GM18507 (cell line): ENCODE measurements at regions not wholly inside any gene's neighbourhood (a gene's known extent, or its start where the extent isn't known, plus 50 kb on each side); places are given as distances from the start of the nearest gene placed in this dataset.

Experiments used
- DNase-seq: peaks from one replicate; pipeline ENCODE4 v3.0.0; 2011; ENCODE audit warnings: low read depth; ENCODE audit not compliant: insufficient read length; ENCODE audit errors: extremely low spot score
- FAIRE-seq: peaks from 2 replicates; lab custom pipeline; 2011; peaks lifted over from hg19 to GRCh38; lab: Jason Lieb, UNC

DNA sequence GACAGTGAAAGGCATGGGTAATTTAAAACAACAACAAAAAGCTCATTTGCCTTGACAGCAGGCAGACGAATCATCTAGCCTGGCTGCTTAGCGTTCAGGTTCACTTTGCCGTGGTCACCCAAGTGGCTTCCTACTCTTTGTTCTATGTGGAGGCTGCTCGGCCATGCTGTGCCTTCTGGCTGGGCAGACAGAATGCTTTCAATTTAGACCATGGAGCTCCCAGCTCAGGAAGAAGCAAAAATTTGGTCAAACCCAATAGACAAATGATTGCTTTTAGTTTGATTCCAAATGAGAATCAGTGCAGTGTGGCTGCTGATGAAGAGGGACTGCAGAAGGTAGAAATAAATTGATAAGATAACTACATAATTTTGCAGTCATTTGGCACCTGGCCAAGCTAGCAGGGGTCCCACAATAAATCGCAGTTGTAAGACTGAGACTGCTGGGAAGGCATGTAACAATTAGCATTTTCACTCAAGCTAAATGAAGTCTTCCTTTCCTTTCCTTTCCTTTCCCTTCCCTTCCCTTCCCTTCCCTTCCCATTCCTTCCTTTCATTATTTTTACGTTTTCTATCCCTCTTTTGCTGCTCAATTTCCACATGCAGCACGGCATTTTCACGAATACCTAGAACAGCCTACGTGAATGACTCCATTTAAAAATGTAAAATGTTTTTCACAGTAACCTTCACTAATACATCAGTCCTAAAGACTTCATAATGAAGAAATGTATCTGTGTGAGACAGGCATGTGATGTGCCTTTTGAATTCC is 360.4 kb upstream of the TGFBR2 start:
- DNase-seq, result no peak
- no peak for FAIRE-seq

DNA sequence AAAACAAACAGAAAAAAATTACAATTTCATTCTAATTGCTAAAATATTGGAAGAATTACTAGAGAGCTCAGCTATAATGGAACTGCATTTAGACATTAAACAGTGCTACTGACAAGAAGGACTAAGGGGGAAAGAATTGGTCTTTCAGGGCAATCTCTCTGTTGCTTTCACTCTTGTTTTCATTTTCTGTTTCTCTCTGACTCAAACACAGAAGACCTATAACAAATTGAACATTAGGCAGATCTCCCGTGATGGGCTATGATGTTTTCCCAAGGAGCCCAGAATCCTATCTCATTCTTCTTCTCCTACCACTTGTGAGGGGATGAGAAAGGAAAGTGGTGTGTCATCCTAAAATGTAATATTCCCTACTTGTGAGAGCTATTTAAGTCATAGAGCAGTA is 358.0 kb upstream of the TGFBR2 start:
- FAIRE-seq, result peak; percentile 29
- no peak for DNase-seq

DNA sequence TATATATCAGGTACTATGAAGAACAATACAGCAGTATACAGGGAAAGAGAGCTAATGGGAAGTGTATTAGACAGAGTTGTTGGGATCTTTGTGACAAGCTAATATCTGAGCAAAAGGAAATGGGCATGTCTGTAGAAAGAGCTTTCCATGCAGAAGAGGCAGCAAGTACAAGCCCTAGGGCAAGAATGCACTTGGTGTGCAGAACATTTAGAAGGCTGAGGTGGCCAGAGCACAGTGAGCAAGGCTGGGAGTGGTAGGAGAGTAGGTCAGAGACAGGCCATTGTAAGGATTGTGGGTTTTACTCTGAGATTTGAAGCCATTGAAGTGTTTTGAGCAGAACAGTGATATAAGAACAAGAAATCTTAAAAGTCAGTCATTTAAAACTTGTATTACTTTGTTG is 353.9 kb upstream of the TGFBR2 start:
- DNase-seq (no peak), FAIRE-seq (no peak)

DNA sequence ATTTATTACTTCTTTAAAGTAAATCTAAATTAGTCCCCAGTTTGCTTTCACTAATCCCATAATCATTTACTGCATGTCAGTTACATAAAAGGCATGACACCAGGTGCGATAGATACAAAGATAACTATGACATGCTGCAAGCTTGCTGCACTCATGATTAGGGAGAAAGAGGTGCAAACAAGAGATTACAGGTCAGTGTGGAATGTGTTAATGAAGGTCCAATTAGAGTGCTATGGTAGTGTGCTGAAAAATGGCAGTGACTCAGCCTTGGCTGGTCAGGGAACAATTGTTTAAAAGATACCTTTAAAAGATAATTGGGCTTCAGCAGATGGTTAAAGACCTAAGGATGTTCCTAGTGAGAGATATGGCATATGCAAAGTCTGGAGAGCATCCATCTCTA is 352.6 kb upstream of the TGFBR2 start:
- DNase-seq (no peak), FAIRE-seq (no peak)

DNA sequence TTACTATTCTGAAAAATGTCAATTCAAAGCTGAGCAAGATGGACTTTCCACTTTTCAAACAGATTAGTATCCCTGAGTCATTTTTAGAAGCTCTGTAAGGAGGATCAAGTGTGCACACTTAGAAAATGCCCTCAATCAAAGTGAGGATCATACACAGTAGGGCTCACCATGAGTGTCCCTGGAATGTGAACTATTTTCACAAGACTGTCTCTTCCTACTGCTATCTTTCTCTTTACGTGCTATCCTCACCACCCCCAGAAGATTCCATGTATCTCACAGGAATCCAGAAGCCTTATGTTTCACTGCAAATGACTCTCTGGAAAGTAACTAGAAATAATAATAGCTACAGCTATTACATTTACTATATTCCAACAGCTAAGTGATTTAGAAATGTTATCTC is 349.9 kb upstream of the TGFBR2 start:
- FAIRE-seq (no peak), DNase-seq (no peak)

DNA sequence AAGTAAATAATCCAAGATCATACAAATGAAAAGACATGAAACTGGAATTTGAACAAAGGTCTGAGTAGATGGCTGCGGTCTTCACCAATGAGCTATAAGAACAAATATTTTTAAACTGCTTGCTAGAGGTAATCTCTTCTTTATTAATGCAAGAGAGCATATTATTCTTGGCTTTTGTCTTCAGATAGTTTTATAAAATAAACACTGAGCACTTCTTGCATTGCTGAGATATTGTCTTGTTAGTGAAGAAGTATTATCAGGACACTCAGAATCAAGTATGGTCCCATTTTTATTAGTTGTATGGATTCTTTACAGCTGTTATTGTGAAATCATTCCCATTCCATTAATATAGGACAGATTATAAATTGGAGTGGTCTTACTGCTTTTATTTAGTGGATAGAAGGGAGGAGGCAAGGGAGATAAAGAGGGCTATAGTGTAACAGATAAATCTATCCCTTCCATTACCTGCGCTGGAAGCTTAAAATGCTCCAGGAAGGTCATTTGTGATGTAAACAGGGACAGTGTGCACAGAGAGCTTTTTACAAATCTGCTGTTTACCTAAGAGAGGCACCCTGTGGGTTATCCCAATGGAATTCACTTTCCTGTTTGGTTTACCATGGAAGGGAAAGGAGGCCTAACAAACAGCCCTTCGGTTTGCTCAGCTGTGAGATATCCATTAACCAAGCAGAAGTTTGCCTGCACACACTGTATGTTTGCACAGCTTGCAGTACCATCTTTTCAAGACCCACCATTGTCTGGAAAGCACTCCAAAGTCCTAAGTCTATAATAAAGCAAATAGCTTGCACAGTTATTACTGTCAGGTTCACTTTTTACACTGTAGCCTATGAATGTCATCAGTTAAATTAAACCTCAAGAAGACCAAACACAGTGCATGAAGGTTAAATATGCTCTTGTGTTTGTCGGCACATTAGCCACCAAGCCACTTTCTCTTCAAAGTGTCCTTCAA is 347.7 kb upstream of the TGFBR2 start:
- DNase-seq, result no peak

DNA sequence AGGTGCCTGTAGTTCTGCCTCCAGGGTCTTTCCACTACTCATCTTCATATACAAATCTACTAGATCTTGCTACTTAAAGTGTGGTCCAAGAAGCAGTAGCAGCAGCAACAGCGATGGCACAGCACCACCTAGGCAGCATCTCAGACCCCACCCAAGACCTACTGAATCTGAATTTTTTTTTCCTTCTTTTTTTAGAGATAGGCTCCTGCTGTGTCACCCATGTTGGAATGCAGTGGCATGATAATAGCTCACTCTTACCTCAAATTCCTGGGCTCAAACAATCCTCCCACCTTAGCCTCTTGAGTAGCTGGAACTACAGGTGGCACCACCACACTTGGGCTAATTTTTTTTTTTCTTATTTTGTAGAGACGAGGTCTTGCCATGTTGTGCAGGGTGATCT is 346.7 kb upstream of the TGFBR2 start:
- no peak for DNase-seq
- no peak for FAIRE-seq

More for the DNA sequence above, 347.7 kb upstream of the TGFBR2 start:
- FAIRE-seq, result no peak

DNA sequence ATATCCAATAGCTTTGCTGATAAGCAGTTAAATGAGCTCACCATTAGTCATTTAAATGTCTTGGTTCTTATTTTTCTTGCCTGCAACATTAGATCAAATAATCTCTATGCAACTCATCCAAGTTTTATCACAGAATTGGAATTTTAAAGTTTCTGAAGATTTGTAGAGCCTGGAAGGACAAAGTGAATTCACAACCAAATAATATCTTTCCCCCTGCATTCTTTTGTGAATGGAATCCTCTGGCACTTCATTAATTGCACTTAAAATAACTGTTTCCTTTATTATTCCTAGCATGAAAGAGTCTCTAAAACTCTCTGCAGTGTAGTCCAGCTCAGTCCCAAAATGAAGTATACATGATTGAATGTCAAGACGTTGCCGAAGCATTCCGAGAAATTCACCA is 345.6 kb upstream of the TGFBR2 start:
- DNase-seq (no peak), FAIRE-seq (no peak)

DNA sequence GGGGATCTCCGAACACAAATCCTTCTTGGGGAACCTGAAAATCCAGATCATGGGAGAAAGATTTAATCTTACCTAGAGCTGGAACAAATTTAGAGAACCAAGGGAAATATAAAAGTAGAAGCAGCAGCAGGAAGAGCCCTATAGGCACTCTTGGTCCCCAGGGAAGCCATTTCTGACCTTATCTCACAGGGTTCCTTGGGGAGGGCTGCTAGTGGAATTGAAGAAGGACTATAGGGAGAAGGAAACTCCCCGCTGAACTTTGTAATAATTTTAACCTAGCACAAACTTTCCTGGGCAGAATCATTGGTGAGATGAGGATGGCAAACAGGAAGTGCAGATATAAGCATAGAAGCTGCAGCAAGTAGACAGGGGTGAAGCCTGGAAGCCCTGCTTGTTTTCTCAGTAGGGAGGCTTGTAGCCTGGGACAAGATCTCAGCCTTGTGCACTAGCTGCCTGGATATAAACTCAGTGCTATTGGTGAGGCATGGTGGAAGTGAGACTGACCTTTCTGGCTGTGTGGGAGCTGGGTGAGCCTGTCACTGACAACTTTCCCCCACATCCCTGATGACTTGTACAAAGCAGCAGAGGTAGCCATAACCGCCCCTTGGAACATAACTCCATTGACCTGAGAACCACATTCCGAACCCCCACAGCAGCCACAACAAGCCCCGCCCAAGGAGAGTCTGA is 343.0 kb upstream of the TGFBR2 start:
- FAIRE-seq (no peak), DNase-seq (no peak)

DNA sequence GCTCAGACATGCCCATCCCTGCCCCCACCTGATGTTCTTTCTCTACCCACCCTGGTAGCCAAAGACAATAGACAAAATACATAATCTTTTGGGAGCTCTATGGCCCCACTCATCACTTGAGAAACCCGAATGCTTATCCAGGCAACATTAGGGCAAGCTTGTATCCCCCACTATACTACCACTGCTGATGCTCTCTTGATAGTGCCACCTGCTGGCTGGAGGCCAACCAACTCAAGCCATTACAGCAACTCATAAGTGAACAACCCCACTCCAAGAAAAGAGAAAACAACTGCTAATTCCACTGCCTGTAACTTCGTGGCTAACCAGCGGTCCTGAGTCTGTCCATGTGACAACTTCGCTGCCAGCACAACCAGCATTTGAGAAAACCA is 342.5 kb upstream of the TGFBR2 start:
- DNase-seq (no peak), FAIRE-seq (no peak)

DNA sequence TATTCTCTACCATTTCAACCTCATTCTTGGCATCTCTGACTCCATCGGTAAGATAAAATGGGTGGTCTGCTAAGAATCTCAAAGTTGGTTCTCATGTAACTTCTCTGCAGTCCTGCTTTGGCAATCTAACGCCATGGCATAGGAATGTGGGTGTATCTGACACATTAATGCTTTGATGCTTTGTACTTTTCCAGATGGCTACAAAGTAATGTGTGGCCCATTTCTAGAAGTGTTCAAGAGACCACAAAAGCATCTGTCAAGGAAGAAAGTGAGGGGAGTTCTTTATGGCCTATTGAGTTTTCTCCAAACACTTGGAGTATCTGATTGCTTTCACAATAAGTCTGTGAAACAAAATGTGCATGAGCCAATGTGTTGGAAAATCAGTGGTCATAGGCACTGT is 339.9 kb upstream of the TGFBR2 start:
- FAIRE-seq (no peak), DNase-seq (no peak)

DNA sequence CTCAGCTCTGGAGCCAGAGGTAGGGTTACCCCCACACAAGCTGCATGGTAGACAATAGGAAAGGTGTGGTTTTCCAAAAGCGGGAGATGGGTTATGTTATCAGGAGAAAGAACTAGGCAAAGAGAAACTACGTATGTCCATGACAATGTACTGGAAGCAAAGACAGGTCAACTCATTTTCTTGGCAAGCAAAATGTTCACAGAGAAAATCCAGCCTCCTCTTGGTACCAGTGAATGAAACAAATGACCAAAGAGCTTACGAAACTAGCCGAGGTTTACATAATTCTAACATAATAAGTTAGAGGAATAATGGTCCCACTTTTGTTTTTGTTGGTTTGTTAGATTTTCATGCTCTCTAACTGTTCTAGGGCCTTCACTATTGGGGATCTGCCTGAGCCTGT is 338.1 kb upstream of the TGFBR2 start:
- FAIRE-seq (no peak), DNase-seq (no peak)

DNA sequence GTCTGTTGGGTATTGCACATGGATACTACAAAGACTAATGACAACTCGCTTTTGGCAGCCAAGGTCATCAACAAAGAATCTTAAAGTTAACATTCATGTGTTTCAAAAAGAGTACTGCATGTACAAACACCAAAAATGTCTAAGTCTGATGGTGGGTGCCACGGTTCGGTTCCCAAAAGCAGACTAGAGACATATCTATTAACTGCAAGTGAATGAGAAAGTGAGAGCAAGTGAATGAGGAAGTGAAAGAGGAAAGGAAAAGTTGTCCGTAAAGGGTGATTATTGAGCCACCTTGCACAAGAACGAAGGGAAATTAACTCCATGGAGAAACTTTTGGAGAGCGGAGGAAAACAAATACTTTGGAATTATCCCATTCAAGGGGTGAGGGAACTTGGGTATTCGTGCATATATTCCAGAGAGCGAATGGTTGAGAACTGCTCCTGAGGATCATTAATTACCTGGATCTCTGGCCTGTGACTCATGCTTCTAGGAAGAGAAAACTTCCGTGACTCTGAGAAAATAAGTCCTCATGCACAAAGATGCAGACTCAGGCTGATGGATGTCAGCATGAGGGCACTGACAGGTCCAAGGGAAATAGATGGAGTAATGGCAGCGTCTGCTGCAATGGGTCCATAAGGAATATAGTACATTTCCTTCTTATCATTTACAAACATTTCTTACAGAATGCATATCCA is 336.5 kb upstream of the TGFBR2 start:
- DNase-seq, result no peak
- no peak for FAIRE-seq

DNA sequence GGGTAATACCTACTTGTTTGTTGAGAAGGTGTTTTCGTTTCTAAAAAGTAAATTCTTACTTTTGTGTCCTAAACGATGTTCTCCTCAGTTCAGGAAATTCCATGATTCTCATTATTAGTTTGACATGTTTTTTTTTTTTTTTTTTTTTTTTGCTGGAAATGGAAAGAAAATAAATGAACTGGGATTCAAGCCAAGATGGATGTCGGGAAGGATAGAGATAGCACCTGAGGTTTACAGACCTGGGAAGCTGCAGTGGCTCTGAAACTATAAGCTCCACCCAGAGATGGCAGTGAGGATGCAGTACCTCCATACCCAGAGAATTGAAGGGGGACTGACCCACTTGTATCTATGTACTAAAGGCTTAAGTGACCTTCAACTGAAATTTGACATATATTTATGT is 334.6 kb upstream of the TGFBR2 start:
- FAIRE-seq (no peak), DNase-seq (no peak)

DNA sequence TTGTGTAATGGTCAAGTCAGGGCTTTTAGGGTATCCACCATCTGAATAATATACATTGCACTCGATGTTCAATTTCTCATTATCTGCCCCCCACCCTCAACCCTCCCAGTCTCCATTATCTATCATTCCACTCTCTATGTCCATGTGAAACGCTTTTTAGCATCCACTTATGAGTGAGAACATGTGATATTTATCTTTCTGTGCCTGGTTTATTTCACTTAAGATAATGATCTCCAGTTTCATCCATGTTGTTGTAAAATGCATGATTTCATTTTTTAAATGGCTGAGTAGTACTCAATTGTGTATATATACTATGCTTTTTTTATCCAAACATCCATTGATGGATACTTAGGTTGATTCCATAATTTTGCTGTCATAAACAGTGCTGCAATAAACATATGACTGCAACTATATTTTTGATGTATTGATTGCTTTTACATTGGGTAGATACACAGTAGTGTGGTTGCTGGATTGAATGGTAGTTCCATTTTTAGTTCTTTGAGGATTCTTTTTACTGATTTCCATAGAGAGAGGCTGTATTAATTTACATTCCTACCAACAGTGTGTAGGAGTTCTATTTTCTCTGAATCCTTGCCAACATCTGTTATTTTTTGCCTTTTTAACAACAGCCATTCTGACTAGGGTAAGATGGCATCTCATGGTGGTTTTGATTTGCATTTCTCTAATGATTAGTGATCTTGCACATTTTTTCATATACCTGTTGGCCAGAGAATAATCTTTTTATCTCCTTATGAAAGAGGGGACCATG is 332.9 kb upstream of the TGFBR2 start:
- no peak for FAIRE-seq
- no peak for DNase-seq

DNA sequence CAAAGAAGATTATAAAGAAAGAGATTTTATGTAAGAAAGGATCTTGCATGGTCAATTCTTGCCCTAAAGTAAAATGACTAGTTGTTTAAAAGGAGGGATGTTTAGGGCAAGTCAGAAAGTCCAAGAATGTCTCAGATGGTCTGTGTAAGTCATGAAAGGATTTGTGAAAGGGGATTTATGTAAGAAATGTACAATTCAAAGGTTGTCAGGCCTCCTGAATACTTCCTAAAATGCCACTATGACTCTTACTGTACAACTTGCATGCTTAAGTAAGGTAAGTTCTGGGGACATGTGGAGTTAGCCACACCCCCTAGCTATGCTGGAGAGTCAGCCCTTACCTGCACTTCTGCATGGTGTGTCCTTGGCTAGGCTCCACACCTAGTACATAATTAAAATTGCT is 328.9 kb upstream of the TGFBR2 start:
- FAIRE-seq, result no peak
- no peak for DNase-seq

DNA sequence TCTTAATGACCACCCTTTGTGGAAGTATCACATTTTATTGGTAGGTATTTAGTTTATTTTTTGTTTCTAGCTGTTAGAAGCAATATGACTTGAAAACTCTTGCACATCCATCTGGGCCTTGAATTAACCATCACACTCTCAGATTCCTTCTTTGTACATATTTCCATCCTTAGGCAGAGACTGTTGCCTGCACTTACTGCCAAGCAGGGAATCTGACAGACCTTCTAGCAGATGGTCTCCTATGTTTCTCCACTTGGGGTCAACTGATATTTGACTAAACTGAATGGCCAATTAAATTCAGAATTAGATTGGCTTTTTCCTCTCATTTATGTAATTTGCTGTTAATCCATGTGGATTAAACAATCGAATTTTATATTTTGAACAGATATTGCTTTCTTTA is 324.9 kb upstream of the TGFBR2 start:
- no peak for DNase-seq
- FAIRE-seq, result no peak

DNA sequence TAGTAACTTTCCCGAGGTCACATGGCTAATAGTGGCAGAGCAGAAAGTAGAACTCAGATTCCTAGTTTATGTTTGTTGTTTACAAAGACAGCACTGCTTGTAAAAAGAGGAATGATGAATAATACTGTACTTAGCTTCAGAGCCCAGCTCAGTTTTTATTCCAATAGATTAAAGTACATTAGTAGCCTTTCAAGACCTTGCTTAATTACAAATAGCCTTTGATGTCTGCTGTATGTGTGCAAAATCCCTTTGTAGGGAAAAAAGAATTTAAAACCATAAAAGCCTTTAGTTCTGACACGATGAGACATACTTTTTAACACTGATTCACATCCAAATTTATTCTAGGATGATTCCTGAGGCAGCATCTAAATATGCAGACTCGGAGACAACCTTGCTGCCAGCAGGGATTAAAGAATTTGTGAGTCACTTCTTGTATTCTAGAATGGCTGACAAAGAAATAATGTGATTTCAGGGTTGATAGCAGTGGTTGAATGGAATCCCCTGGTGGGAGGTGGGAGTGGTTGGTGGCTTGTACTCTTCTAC is 324.2 kb upstream of the TGFBR2 start:
- DNase-seq (no peak), FAIRE-seq (no peak)
